Fibroblast of the aortic adventitia (primary cell): ENCODE measurements at regions not wholly inside any gene's neighbourhood (a gene's known extent, or its start where the extent isn't known, plus 50 kb on each side); places are given as distances from the start of the nearest gene placed in this dataset.
A peak's percentile ranks its signal among the peaks of the same experiment; 100 is the strongest.

Experiments
- DNase-seq: peaks from one replicate; pipeline ENCODE4 v3.0.0-alpha.2; 2010; ENCODE audit warnings: low read depth
- H3K4me3 ChIP-seq: 2 replicates; pipeline ENCODE4 v1.5.1; 2011; ENCODE audit warnings: low read depth, mild to moderate bottlenecking, control low read depth, low read length, moderate library complexity
- CTCF ChIP-seq: IDR thresholded peaks from 2 replicates; pipeline ENCODE4 v1.5.1; 2011; ENCODE audit warnings: mild to moderate bottlenecking, low read length, control low read depth, inconsistent platforms; ENCODE audit not compliant: insufficient read depth

DNA sequence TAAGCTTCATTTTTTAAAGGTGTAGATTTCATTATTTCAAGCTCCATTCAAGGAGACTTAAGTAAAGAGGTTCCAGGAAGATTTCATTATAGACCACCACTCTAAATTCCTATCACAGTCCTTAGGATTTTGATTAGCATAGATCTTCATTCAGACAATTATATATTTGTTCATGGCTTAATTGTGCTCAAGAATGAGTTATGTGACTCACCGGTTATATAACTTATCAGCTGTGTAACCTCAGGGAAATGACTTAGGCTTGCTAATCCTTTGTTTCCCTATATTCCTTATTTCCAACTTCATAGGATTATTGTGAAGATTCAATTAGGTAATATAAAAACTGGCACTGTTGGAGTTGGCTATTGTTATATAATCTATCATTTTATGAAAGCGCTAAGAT is 632.8 kb upstream of the SPRY2 start:
- DNase-seq: peak; percentile 3
- no peak overlapping the region for H3K4me3 ChIP-seq
- no peak for TF ChIP-seq CTCF

DNA sequence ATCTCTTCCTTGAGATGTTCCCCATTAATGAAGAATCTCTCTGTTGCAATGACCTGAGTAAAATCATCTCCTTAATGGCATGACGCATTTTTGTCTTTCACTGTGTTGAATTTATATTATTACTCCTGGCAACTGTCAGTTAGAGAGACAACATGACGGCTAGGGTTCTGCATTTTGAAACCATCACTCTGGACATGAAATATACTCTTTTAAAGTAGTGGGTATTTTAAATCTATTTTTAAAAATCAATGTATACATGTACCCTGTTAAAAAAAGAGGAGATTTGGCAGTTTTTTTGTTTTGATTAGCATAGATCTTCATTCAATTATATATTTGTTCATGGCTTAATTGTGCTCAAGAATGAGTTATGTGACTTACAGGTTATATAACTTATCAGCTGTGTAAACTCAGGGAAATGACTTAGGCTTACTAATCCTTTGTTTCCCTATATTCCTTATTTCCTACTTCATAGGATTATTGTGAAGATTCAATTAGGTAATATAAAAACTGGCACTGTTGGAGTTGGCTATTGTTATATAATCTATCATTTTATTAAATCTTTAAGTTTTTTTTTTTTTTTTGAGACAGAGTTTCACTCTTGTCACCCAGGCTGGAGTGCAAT is 632.0 kb upstream of the SPRY2 start:
- H3K4me3 ChIP-seq: no peak overlapping the region
- no peak for TF ChIP-seq CTCF
- DNase-seq: no peak

DNA sequence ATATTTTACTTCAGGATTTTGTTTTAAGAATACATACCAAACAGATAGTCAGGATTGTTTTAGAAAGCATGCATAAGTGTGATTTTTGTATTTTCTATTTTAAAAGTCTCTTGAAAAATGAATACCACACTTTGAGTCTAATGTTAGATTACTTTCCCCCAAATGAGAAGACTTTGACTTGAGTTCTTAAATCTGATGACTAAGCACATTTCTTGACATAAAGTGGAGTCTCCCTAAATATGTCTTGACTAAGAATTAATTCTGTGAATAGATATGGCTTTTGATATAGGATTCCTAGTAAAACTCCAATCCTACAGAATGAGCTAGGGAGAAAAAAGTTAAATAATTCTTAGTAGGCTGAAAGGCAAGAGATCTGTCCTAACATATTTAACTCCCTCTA is 624.2 kb upstream of the SPRY2 start:
- no peak for TF ChIP-seq CTCF
- no peak for DNase-seq
- no peak overlapping the region for H3K4me3 ChIP-seq

DNA sequence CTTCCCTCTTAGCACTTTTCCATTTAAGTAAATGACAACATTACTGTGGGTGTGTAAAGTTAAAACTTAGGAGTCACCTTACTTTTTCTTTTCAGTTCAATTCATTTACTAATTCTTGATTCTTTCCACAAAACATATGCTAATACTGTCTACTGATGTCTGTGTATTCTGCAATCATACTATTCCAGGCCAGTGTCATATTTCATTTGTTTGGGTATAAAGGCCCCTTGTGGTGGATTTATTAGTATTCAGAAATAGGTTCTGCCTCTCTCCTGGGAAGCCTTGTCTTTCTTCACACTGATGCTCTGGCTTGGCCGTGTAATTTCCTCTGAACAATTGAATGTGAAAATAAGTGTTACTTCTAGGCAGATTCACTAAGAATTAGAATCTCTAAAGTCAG is 621.9 kb upstream of the SPRY2 start:
- no peak overlapping the region for H3K4me3 ChIP-seq
- no peak for TF ChIP-seq CTCF
- no peak for DNase-seq

- TF ChIP-seq CTCF: no peak
- DNase-seq: no peak
- no peak overlapping the region for H3K4me3 ChIP-seq
These were observed 621.2 kb upstream of the SPRY2 start for GRCh38 chr13:80962173-80962572.

DNA sequence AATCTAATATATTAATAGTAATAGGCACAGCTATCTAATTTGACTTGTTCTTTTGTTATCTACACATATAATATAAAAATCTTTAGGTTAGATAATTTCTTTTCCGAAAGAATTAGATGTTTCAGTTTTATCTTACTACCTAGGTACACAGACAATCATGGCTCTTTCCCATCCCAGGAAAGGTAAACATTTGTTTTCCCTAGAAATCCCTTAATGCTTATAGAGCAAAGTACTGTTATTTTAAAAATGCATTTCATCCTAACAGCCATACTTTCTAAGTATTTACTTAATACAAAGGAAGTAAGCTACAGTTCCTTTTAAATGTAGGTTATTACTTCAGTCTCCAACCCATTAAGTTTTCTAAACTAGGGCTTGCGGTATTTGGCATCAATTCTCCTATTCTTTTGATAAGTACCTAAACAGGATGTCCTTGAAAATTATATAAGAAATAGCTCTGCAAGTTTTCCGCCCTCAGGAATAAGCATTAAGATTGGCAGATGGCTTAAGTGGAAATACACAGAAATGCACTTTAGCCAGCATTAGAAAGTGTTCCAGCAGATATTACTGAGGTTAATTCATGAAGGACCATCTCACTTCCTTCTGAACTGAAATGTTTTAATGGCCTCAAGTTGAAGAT is 616.2 kb upstream of the SPRY2 start:
- TF ChIP-seq CTCF: no peak
- H3K4me3 ChIP-seq: no peak overlapping the region
- no peak for DNase-seq

DNA sequence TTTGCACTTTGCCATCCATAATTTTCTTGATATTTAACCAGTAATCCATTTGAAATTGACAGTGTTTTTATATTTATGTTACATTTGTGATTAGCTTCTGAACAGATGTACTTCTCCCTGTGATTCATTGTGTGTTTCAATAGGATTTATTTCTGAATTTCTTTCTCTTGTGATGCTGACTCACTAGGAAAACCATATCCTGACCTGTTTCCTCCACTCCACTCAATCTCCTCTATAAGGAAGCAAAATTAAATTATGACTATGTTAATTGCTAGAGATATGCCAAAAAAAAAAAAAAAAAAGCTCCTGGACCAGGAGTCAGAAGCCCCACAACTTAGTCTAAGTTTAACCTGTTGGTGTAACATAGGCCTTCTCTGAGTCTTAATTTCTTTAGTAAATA is 614.6 kb upstream of the SPRY2 start:
- no peak overlapping the region for H3K4me3 ChIP-seq
- DNase-seq: no peak
- TF ChIP-seq CTCF: no peak
